SK-N-SH (cell line): ENCODE measurements at regions not wholly inside any gene's neighbourhood (a gene's known extent, or its start where the extent isn't known, plus 50 kb on each side); places are given as distances from the start of the nearest gene placed in this dataset.

Experiments
- CTCF ChIA-PET: fragments of 300-600, 350-600 bp; formaldehyde crosslinking; extraction: SDS; loops from one replicate; lab custom pipeline; 2021; lab: Yijun Ruan, JAX
- POLR2A ChIA-PET: fragments of 350-600 bp; sonication (Branson Sonifier 250); formaldehyde crosslinking; extraction: SDS; loops from one replicate; lab custom pipeline; 2020; ENCODE audit warnings: antibody characterized with exemption, inconsistent platforms; lab: Yijun Ruan, JAX
- DNase-seq: peaks from one replicate; pipeline ENCODE4 v3.0.0; 2012
- H2AFZ ChIP-seq: fragments of 200-600 bp; sonication (generic); 2 replicates; pipeline ENCODE4 v1.8.1; 2016; ENCODE audit warnings: antibody characterized with exemption, mild to moderate bottlenecking, low read depth
- H3F3A ChIP-seq: fragments of 200-600 bp; sonication (generic); replicated peaks from 2 replicates; pipeline ENCODE3; 2016; ENCODE audit warnings: antibody characterized with exemption, mild to moderate bottlenecking; ENCODE audit not compliant: insufficient read depth
- H3K27ac ChIP-seq, 2 experiments: fragments of 200-500 bp in 1 of 2; fragments of 200-600 bp in 1 of 2; sonication (Bioruptor generic) in 1 of 2; sonication (generic), shearing (Covaris generic) in 1 of 2; 2 replicates each; pipeline versions ENCODE4 v1.5.1 to v1.6.1; 2014 to 2016; ENCODE audit warnings: low read depth in 2 of 2, inconsistent platforms in 1 of 2, low read length in 1 of 2, mild to moderate bottlenecking in 1 of 2, mixed read lengths in 1 of 2
- H3K27me3 ChIP-seq: fragments of 200-600 bp; sonication (generic), shearing (Covaris generic); 2 replicates; pipeline ENCODE4 v1.6.1; 2016; ENCODE audit warnings: mixed run types; ENCODE audit not compliant: insufficient read depth
- H3K36me3 ChIP-seq, 2 experiments: fragments of 200-500 bp in 1 of 2; fragments of 200-600 bp in 1 of 2; sonication (Bioruptor generic) in 1 of 2; sonication (generic) in 1 of 2; replicated peaks in 1 of 2; 2 replicates each; pipeline versions ENCODE3 to v1.5.1; 2014 to 2016; ENCODE audit warnings: low read length in 1 of 2, mild to moderate bottlenecking in 1 of 2; ENCODE audit not compliant: insufficient read depth in 2 of 2, control insufficient read depth in 1 of 2
- H3K4me1 ChIP-seq, 2 experiments: fragments of 200-500 bp in 1 of 2; fragments of 200-600 bp in 1 of 2; sonication (Bioruptor generic) in 1 of 2; sonication (generic), shearing (Covaris generic) in 1 of 2; 2 replicates each; pipeline versions ENCODE4 v1.5.1 to v1.6.1; 2014 to 2016; ENCODE audit warnings: low read depth in 1 of 2, low read length in 1 of 2, mixed run types in 1 of 2; ENCODE audit not compliant: insufficient read depth in 2 of 2, control insufficient read depth in 1 of 2
- H3K4me2 ChIP-seq: fragments of 200-600 bp; sonication (generic), shearing (Covaris generic); 2 replicates; pipeline ENCODE4 v1.6.1; 2017; ENCODE audit warnings: mixed run types
- H3K4me3 ChIP-seq, 2 experiments: fragments of 200-500 bp in 1 of 2; fragments of 200-600 bp in 1 of 2; sonication (Bioruptor generic) in 1 of 2; sonication (generic), shearing (Covaris generic) in 1 of 2; 2 replicates each; pipeline versions ENCODE4 v1.5.1 to v1.8.1; 2014 to 2016; ENCODE audit warnings: low read depth in 2 of 2, inconsistent platforms in 1 of 2, low read length in 1 of 2, mild to moderate bottlenecking in 1 of 2, mixed read lengths in 1 of 2, moderate library complexity in 1 of 2
- H3K79me2 ChIP-seq: fragments of 200-600 bp; sonication (generic); 2 replicates; pipeline ENCODE4 v1.8.1; 2017; ENCODE audit warnings: mild to moderate bottlenecking; ENCODE audit not compliant: insufficient read depth
- H3K9ac ChIP-seq: fragments of 200-600 bp; sonication (generic); 2 replicates; pipeline ENCODE4 v1.6.1; 2017; ENCODE audit warnings: mixed run types
- H3K9me2 ChIP-seq: fragments of 200-600 bp; sonication (generic); 2 replicates; pipeline ENCODE4 v1.6.1; 2017; ENCODE audit warnings: mixed run types
- H3K9me3 ChIP-seq: fragments of 200-600 bp; sonication (generic); 2 replicates; pipeline ENCODE4 v1.6.1; 2017; ENCODE audit warnings: mixed run types, mild to moderate bottlenecking, moderate library complexity
- H4K20me1 ChIP-seq: fragments of 200-600 bp; sonication (generic); 2 replicates; pipeline ENCODE4 v1.6.1; 2017; ENCODE audit warnings: mild to moderate bottlenecking, mixed run types; ENCODE audit not compliant: insufficient read depth
- EZH2phosphoT487 ChIP-seq: fragments of 200-600 bp; sonication (generic); IDR thresholded peaks from 2 replicates; pipeline ENCODE4 v1.6.1; 2017; ENCODE audit warnings: low read depth, mixed run types, mild to moderate bottlenecking, antibody characterized with exemption, moderate library complexity, borderline replicate concordance
- FOXJ3 ChIP-seq: sonication (generic); formaldehyde crosslinking; IDR thresholded peaks from 2 replicates; pipeline ENCODE4 v1.5.1; 2020; ENCODE audit warnings: mild to moderate bottlenecking, missing genetic modification reagents
- IRF3 ChIP-seq: fragments of 150-350 bp; IDR thresholded peaks from 2 replicates; pipeline ENCODE4 v1.6.1; 2016; ENCODE audit warnings: mild to moderate bottlenecking, low read depth, low read length
- JUND ChIP-seq: IDR thresholded peaks from 2 replicates; pipeline ENCODE4 v1.4.0; 2012
- NFIC ChIP-seq: IDR thresholded peaks from 2 replicates; pipeline ENCODE4 v1.4.0; 2012; ENCODE audit warnings: borderline replicate concordance
- REST ChIP-seq: IDR thresholded peaks from 2 replicates; pipeline ENCODE4 v1.6.1; 2012; ENCODE audit warnings: mild to moderate bottlenecking, low read depth, low read length, moderate library complexity
- SIN3A ChIP-seq: IDR thresholded peaks from 2 replicates; pipeline ENCODE4 v1.6.1; 2012; ENCODE audit warnings: low read depth, mild to moderate bottlenecking, low read length, moderate library complexity, borderline replicate concordance
- SMC3 ChIP-seq: IDR thresholded peaks from 2 replicates; pipeline ENCODE4 v1.6.1; 2012; ENCODE audit warnings: low read depth, low read length, improper control_type of control experiment
- TAF1 ChIP-seq: IDR thresholded peaks from 2 replicates; pipeline ENCODE4 v1.6.1; 2012; ENCODE audit warnings: low read depth, mild to moderate bottlenecking, low read length, moderate library complexity, borderline replicate concordance
- TCF12 ChIP-seq: IDR thresholded peaks from 2 replicates; pipeline ENCODE4 v1.4.0; 2012
- TEAD4 ChIP-seq: IDR thresholded peaks from 2 replicates; pipeline ENCODE4 v1.4.0; 2012; ENCODE audit warnings: mild to moderate bottlenecking, borderline replicate concordance; ENCODE audit not compliant: insufficient read depth
- USF2 ChIP-seq: fragments of 150-350 bp; IDR thresholded peaks from 2 replicates; pipeline ENCODE4 v1.6.1; 2017; ENCODE audit warnings: antibody characterized with exemption, low read length, low read depth, borderline replicate concordance
- WGBS: methylation state at CpG from one replicate; pipeline ENCODE4 v1.1.6; 2017; ENCODE audit warnings: low lambda C conversion rate; 5-methylcytosine and 5-hydroxymethylcytosine counted together

GRCh38 chr1:228811712-228812305 is 76.5 kb downstream of the RHOU start:
- no peak for DNase-seq
- H4K20me1 ChIP-seq = no peaks in the 10 kb centered on the region
- POLR2A ChIA-PET = no interaction called here
- H3K4me3 ChIP-seq = no peak overlapping the region
- no peaks in the 10 kb centered on the region for H3F3A ChIP-seq
- no peaks in the 10 kb centered on the region for H3K79me2 ChIP-seq
- WGBS = 78% methylated on average over 11 of the region's 11 CpGs
- CTCF ChIA-PET = interaction anchor here (0.8 kb wide), 2 partner anchors 54 to 417 kb away, joined by 3 read pairs; no protein-coding TSS in a partner anchor
- H3K36me3 ChIP-seq = no peaks in the 10 kb centered on the region
- no peaks in the 10 kb centered on the region for H3K9me3 ChIP-seq
- no peaks in the 10 kb centered on the region for H3K9me2 ChIP-seq
- TF ChIP-seq TEAD4 (no peak), NFIC (no peak), SMC3 (no peak), TCF12 (no peak)
- no peak overlapping the region for H3K4me2 ChIP-seq
- no peaks in the 10 kb centered on the region for H3K27me3 ChIP-seq
- no peak overlapping the region for H2AFZ ChIP-seq
- H3K27ac ChIP-seq = no peak overlapping the region
- H3K4me1 ChIP-seq = peaks cover 0 to 5% of the 10 kb centered on the region in 2 experiments; a peak in 1 of 4 replicates
- no peak overlapping the region for H3K9ac ChIP-seq

- DNase-seq = no peak
- H3K4me3 ChIP-seq = no peak overlapping the region
- no peaks in the 10 kb centered on the region for H3K27me3 ChIP-seq
- no peak overlapping the region for H3K27ac ChIP-seq
- no peak overlapping the region for H3K9ac ChIP-seq
- H3K79me2 ChIP-seq = no peaks in the 10 kb centered on the region
- H3F3A ChIP-seq = no peaks in the 10 kb centered on the region
- no peak overlapping the region for H3K4me2 ChIP-seq
- TF ChIP-seq SMC3 (no peak), USF2 (no peak), IRF3 (no peak), EZH2phosphoT487 (no peak), JUND (no peak), FOXJ3 (CRISPR knock-in tag) (no peak), TAF1 (no peak), SIN3A (no peak), REST (no peak), TEAD4 (no peak)
- H3K9me2 ChIP-seq = no peaks in the 10 kb centered on the region
- H3K36me3 ChIP-seq = no peaks in the 10 kb centered on the region
- H4K20me1 ChIP-seq = no peaks in the 10 kb centered on the region
- POLR2A ChIA-PET = no interaction called here
- H3K9me3 ChIP-seq = no peaks in the 10 kb centered on the region
- H2AFZ ChIP-seq = no peak overlapping the region
- CTCF ChIA-PET = interaction anchor here (1.1 kb wide), 1 partner anchor 414 kb away, joined by 3 read pairs; no protein-coding TSS in a partner anchor
- peaks cover 0 to 5% of the 10 kb centered on the region in 2 experiments; a peak in 1 of 4 replicates for H3K4me1 ChIP-seq
Observed at GRCh38 chr1:228812961-228813360, 77.7 kb downstream of the RHOU start.
